OCI-LY3 (cell line): ENCODE measurements at regions not wholly inside any gene's neighbourhood (a gene's known extent, or its start where the extent isn't known, plus 50 kb on each side); places are given as distances from the start of the nearest gene placed in this dataset.
"Not testable (repeated sequence)": the region's sequence is repeated elsewhere in the genome, so short reads cannot be mapped to it uniquely, and the experiment has no call there.

Source experiments
- H2AFZ ChIP-seq: fragments of 200-600, 300-600 bp; shearing (Covaris generic); 2 replicates; pipeline ENCODE4 v1.6.0; 2014; ENCODE audit warnings: antibody characterized with exemption, low read depth, low read length
- H3K27ac ChIP-seq: fragments of 200-600, 300-600 bp; sonication (generic); 2 replicates; pipeline ENCODE4 v1.5.1; 2014; ENCODE audit warnings: mild to moderate bottlenecking, low read length, moderate library complexity, mixed read lengths
- H3K27me3 ChIP-seq: fragments of 200-600, 300-600 bp; sonication (generic); 2 replicates; pipeline ENCODE4 v1.6.1; 2014; ENCODE audit warnings: low read depth, low read length, mixed read lengths
- H3K36me3 ChIP-seq: fragments of 200-600, 300-600 bp; sonication (generic); replicated peaks from 2 replicates; pipeline ENCODE3; 2014; ENCODE audit warnings: low read depth, low read length, mixed read lengths
- H3K4me1 ChIP-seq: fragments of 300-600, 200-600 bp; sonication (generic); 2 replicates; pipeline ENCODE4 v1.6.1; 2014; ENCODE audit warnings: low read length, mixed read lengths
- H3K4me2 ChIP-seq: fragments of 200-600, 300-600 bp; sonication (generic); 2 replicates; pipeline ENCODE4 v1.6.1; 2014; ENCODE audit warnings: low read length, mixed read lengths
- H3K4me3 ChIP-seq: fragments of 300-600, 200-600 bp; sonication (generic); 2 replicates; pipeline ENCODE4 v1.5.1; 2014; ENCODE audit warnings: antibody characterized with exemption, mild to moderate bottlenecking, low read length, moderate library complexity
- H3K79me2 ChIP-seq: fragments of 300-600, 200-600 bp; shearing (Covaris generic); 2 replicates; pipeline ENCODE4 v1.6.1; 2014; ENCODE audit warnings: mild to moderate bottlenecking, low read length, mixed read lengths
- H3K9ac ChIP-seq: fragments of 300-600, 200-600 bp; shearing (Covaris generic); 2 replicates; pipeline ENCODE4 v1.6.0; 2014; ENCODE audit warnings: mild to moderate bottlenecking, low read length, moderate library complexity
- H3K9me3 ChIP-seq: fragments of 200-600, 300-600 bp; shearing (Covaris generic); 2 replicates; pipeline ENCODE4 v1.6.1; 2014; ENCODE audit warnings: low read length, mixed read lengths; ENCODE audit not compliant: insufficient read depth
- H4K20me1 ChIP-seq: fragments of 200-600, 300-600 bp; sonication (generic); 2 replicates; pipeline ENCODE4 v1.6.1; 2016; ENCODE audit warnings: low read length, mixed read lengths; ENCODE audit not compliant: insufficient read depth
- CTCF ChIP-seq: fragments of 200-600, 300-600 bp; sonication (generic); IDR thresholded peaks from 2 replicates; pipeline ENCODE4 v1.5.1; 2014; ENCODE audit warnings: antibody characterized with exemption, low read length, low read depth
- EZH2phosphoT487 ChIP-seq: fragments of 200-600 bp; shearing (Covaris generic); IDR thresholded peaks from 2 replicates; pipeline ENCODE4 v1.6.1; 2018; ENCODE audit warnings: antibody characterized with exemption, mixed run types, low read depth

- Histone ChIP-seq H3K4me1 (0 out of 2 replicates have a peak, but pooled peaks cover 4% of the 10 kb centered on the region), H3K27ac (no peak overlapping the region), H3K4me3 (no peak overlapping the region), H3K9ac (no peak overlapping the region), H3K9me3 (no peaks in the 10 kb centered on the region), H3K36me3 (no peaks in the 10 kb centered on the region), H3K4me2 (no peak overlapping the region), H2AFZ (no peak overlapping the region), H3K79me2 (no peaks in the 10 kb centered on the region), H3K27me3 (no peaks in the 10 kb centered on the region), H4K20me1 (no peaks in the 10 kb centered on the region)
- TF ChIP-seq CTCF (no peak), EZH2phosphoT487 (no peak)
These were observed 697.5 kb upstream of the GNPDA2 start for GRCh38 chr4:45423896-45424295.

- H4K20me1 ChIP-seq, H3K79me2 ChIP-seq, H3K9ac ChIP-seq, H3K4me1 ChIP-seq, H3K36me3 ChIP-seq, H2AFZ ChIP-seq, H3K4me3 ChIP-seq, H3K27ac ChIP-seq, H3K9me3 ChIP-seq, H3K4me2 ChIP-seq, H3K27me3 ChIP-seq: not testable (repeated sequence)
These were observed 693.8 kb upstream of the GNPDA2 start for GRCh38 chr4:45420091-45420674.

- no peaks in the 10 kb centered on the region for H3K9me3 ChIP-seq
- H4K20me1 ChIP-seq, result no peaks in the 10 kb centered on the region
- H3K4me1 ChIP-seq, result no peaks in the 10 kb centered on the region
- no peaks in the 10 kb centered on the region for H3K27me3 ChIP-seq
- TF ChIP-seq CTCF, result no peak
- no peak for TF ChIP-seq EZH2phosphoT487
- H2AFZ ChIP-seq, result no peak overlapping the region
- H3K36me3 ChIP-seq, result no peaks in the 10 kb centered on the region
- H3K27ac ChIP-seq, result no peak overlapping the region
- no peaks in the 10 kb centered on the region for H3K79me2 ChIP-seq
- H3K4me3 ChIP-seq, result no peak overlapping the region
- no peak overlapping the region for H3K4me2 ChIP-seq
- no peak overlapping the region for H3K9ac ChIP-seq
These were observed 684.4 kb upstream of the GNPDA2 start for GRCh38 chr4:45410701-45411210.

GRCh38 chr4:45409536-45409935 lies 683.2 kb upstream of the GNPDA2 start:
- Histone ChIP-seq H3K9ac (no peak overlapping the region), H3K4me3 (no peak overlapping the region), H3K4me2 (no peak overlapping the region), H3K27ac (no peak overlapping the region), H3K9me3 (no peaks in the 10 kb centered on the region), H2AFZ (no peak overlapping the region), H3K4me1 (no peaks in the 10 kb centered on the region), H3K27me3 (no peaks in the 10 kb centered on the region), H3K79me2 (no peaks in the 10 kb centered on the region), H4K20me1 (no peaks in the 10 kb centered on the region), H3K36me3 (no peaks in the 10 kb centered on the region)
- TF ChIP-seq EZH2phosphoT487 (no peak), CTCF (no peak)

- Histone ChIP-seq H3K27ac (no peak overlapping the region), H3K9ac (no peak overlapping the region), H3K4me3 (no peak overlapping the region), H3K79me2 (no peaks in the 10 kb centered on the region), H3K4me2 (no peak overlapping the region), H4K20me1 (no peaks in the 10 kb centered on the region), H3K27me3 (no peaks in the 10 kb centered on the region), H3K4me1 (no peaks in the 10 kb centered on the region), H3K9me3 (no peaks in the 10 kb centered on the region), H2AFZ (no peak overlapping the region), H3K36me3 (no peaks in the 10 kb centered on the region)
- TF ChIP-seq EZH2phosphoT487 (no peak), CTCF (no peak)
These were observed 682.6 kb upstream of the GNPDA2 start for GRCh38 chr4:45408996-45409395.
